ENCODE measurements at regions not wholly inside any gene's neighbourhood (a gene's known extent, or its start where the extent isn't known, plus 50 kb on each side); places are given as distances from the start of the nearest gene placed in this dataset.
A peak's percentile ranks its signal among the peaks of the same experiment; 100 is the strongest.

- Histone ChIP-seq H3K27ac (ENCODE audit: extremely low read length, insufficient read depth, low read length) (no peak overlapping the region), H4K20me1 (ENCODE audit: insufficient read depth, low read length) (no peaks in the 10 kb centered on the region), H3K4me2 (ENCODE audit: low read depth, low read length) (no peak overlapping the region), H3K27me3 (ENCODE audit: control insufficient read depth in 1 of 2, insufficient read depth in 2 of 2, low read length in 2 of 2) (no peaks in the 10 kb centered on the region), H2AFZ (ENCODE audit: low read length) (no peak overlapping the region), H3K79me2 (ENCODE audit: insufficient read depth, low read length) (no peaks in the 10 kb centered on the region), H3K9ac (ENCODE audit: insufficient read depth, low read depth, low read length) (no peak overlapping the region), H3K4me1 (ENCODE audit: insufficient read depth, low read length) (no peaks in the 10 kb centered on the region), H3K36me3 (replicated peaks in 1 of 2; ENCODE audit: control insufficient read depth in 1 of 2, insufficient read depth in 2 of 2, low read length in 2 of 2) (no peaks in the 10 kb centered on the region), H3K4me3 (replicated peaks in 1 of 3; ENCODE audit: insufficient read depth in 1 of 3, low read depth in 2 of 3, low read length in 3 of 3) (no peak overlapping the region), H3K9me3 (ENCODE audit: low read length) (no peaks in the 10 kb centered on the region)
- ATAC-seq (peak; percentile 83), FAIRE-seq (peak; percentile 8), DNase-seq (ENCODE audit: low spot score) (peak; percentile 54)
- CTCF ChIA-PET (ENCODE audit: low intra/inter-chr PET ratio, low total read pairs) = interaction anchor here (1.5 kb wide), 1 partner anchor 86 kb away, joined by 5 read pairs; no protein-coding TSS in a partner anchor
- no TSS peak for BruUV-seq (replicated peaks)
- WGBS (ENCODE audit: low lambda C conversion rate) = 7% methylated on average over 1 of the region's 1 CpG
- in situ Hi-C loops (cut with HindIII; ENCODE audit: extremely low pct_ligation_motif_present, low pct_unique_long_range_greater_than_20kb) = loop anchor here (25.0 kb wide), 1 partner anchor 1252 kb away; no protein-coding TSS in a partner anchor
- intact Hi-C loops (cut with micrococcal nuclease; ENCODE audit: unreplicated experiment) = loop anchor here (1.0 kb wide), 1 partner anchor 86 kb away; no protein-coding TSS in a partner anchor
- POLR2A ChIA-PET = no interaction called here
- TF ChIP-seq ZNF549 (CRISPR knock-in tag; IDR thresholded peaks at IDR 0.05) (no peak), SMC3 (IDR thresholded peaks at IDR 0.05; ENCODE audit: low read length) (peak; percentile 58), CTCF (CRISPR knock-in tag; IDR thresholded peaks at IDR 0.05) (peak; percentile 70), STAG1 (CRISPR knock-in tag; IDR thresholded peaks at IDR 0.05) (peak; percentile 78), HNRNPK (IDR thresholded peaks at IDR 0.05; ENCODE audit: low read depth, low read length, poor library complexity, severe bottlenecking) (peak; percentile 18)
Observed at GRCh38 chr11:109939166-109939810, 153.9 kb upstream of the ZC3H12C start.

GRCh38 chr11:109940816-109941215, 152.4 kb upstream of the ZC3H12C start:
- no TSS peak for BruUV-seq (replicated peaks)
- Histone ChIP-seq H2AFZ (ENCODE audit: low read length) (no peak overlapping the region), H3K4me2 (ENCODE audit: low read depth, low read length) (no peak overlapping the region), H4K20me1 (ENCODE audit: insufficient read depth, low read length) (no peaks in the 10 kb centered on the region), H3K79me2 (ENCODE audit: insufficient read depth, low read length) (no peaks in the 10 kb centered on the region), H3K36me3 (replicated peaks in 1 of 2; ENCODE audit: control insufficient read depth in 1 of 2, insufficient read depth in 2 of 2, low read length in 2 of 2) (no peaks in the 10 kb centered on the region), H3K27ac (ENCODE audit: extremely low read length, insufficient read depth, low read length) (no peak overlapping the region), H3K9me3 (ENCODE audit: low read length) (no peaks in the 10 kb centered on the region), H3K27me3 (ENCODE audit: control insufficient read depth in 1 of 2, insufficient read depth in 2 of 2, low read length in 2 of 2) (no peaks in the 10 kb centered on the region; a peak in 1 of 5 replicates), H3K4me3 (replicated peaks in 1 of 3; ENCODE audit: insufficient read depth in 1 of 3, low read depth in 2 of 3, low read length in 3 of 3) (no peak overlapping the region), H3K9ac (ENCODE audit: insufficient read depth, low read depth, low read length) (no peak overlapping the region), H3K4me1 (ENCODE audit: insufficient read depth, low read length) (0 out of 2 replicates have a peak, but pooled peaks cover 1% of the 10 kb centered on the region)
- in situ Hi-C loops (cut with HindIII; ENCODE audit: extremely low pct_ligation_motif_present, low pct_unique_long_range_greater_than_20kb) = loop anchor here (25.0 kb wide), 1 partner anchor 1254 kb away; no protein-coding TSS in a partner anchor
- no peak for FAIRE-seq
- intact Hi-C loops (cut with micrococcal nuclease; ENCODE audit: unreplicated experiment) = no loop called here
- ChIA-PET CTCF (ENCODE audit: low intra/inter-chr PET ratio, low total read pairs) (no interaction called here), POLR2A (no interaction called here)
- TF ChIP-seq ZNF614 (CRISPR knock-in tag; IDR thresholded peaks at IDR 0.05; ENCODE audit: borderline replicate concordance) (no peak), ZBTB26 (CRISPR knock-in tag; IDR thresholded peaks at IDR 0.05; ENCODE audit: borderline replicate concordance) (no peak), ZNF263 (CRISPR knock-in tag; IDR thresholded peaks at IDR 0.05) (no peak), TBX3 (IDR thresholded peaks at IDR 0.05; ENCODE audit: borderline replicate concordance) (no peak), ZNF589 (CRISPR knock-in tag; conservative IDR thresholded peaks at IDR 0.05) (no peak), ZNF496 (CRISPR knock-in tag; IDR thresholded peaks at IDR 0.05; ENCODE audit: insufficient replicate concordance) (no peak), RBM39 (IDR thresholded peaks at IDR 0.05; ENCODE audit: low read depth, low read length, poor library complexity, severe bottlenecking) (no peak)
- TF ChIP-seq, protein P1, sequence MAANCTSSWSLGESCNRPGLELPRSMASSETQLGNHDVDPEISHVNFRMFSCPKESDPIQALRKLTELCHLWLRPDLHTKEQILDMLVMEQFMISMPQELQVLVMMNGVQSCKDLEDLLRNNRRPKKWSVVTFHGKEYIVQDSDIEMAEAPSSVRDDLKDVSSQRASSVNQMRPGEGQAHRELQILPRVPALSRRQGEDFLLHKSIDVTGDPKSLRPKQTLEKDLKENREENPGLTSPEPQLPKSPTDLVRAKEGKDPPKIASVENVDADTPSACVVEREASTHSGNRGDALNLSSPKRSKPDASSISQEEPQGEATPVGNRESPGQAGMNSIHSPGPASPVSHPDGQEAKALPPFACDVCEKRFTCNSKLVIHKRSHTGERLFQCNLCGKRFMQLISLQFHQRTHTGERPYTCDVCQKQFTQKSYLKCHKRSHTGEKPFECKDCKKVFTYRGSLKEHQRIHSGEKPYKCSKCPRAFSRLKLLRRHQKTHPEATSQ (CRISPR knock-in tag; IDR thresholded peaks at IDR 0.05; ENCODE audit: borderline replicate concordance) = no peak
- ATAC-seq = no peak
- 0% methylated on average over 8 of the region's 8 CpGs for WGBS (ENCODE audit: low lambda C conversion rate)
- DNase-seq (ENCODE audit: low spot score) = no peak

All from HepG2 (cell line).